VCaP (cell line): ENCODE measurements at regions not wholly inside any gene's neighbourhood (a gene's known extent, or its start where the extent isn't known, plus 50 kb on each side); places are given as distances from the start of the nearest gene placed in this dataset.
"Not testable (repeated sequence)": the region's sequence is repeated elsewhere in the genome, so short reads cannot be mapped to it uniquely, and the experiment has no call there.

ENCODE experiments used
- H3K27ac ChIP-seq: fragments of 450-650 bp; 2 replicates; pipeline ENCODE4 v1.5.1; 2017
- CTCF ChIP-seq: fragments of 450-650 bp; conservative IDR thresholded peaks from 2 replicates; pipeline ENCODE4 v1.5.1; 2017; ENCODE audit warnings: mild to moderate bottlenecking, moderate library complexity

GRCh38 chr4:146112389-146112788 lies 63.1 kb upstream of the LSM6 start:
- H3K27ac ChIP-seq, result no peak overlapping the region
- TF ChIP-seq CTCF, result no peak

- TF ChIP-seq CTCF, result no peak
- no peak overlapping the region for H3K27ac ChIP-seq
Measured at GRCh38 chr4:146110871-146111485, 64.5 kb upstream of the LSM6 start.

- no peak overlapping the region for H3K27ac ChIP-seq
- no peak for TF ChIP-seq CTCF
Measured at GRCh38 chr4:146108756-146109155, 66.8 kb upstream of the LSM6 start.

GRCh38 chr4:146107587-146108240 lies 67.8 kb upstream of the LSM6 start:
- H3K27ac ChIP-seq, result no peak overlapping the region

GRCh38 chr4:146105464-146105863 lies 70.1 kb upstream of the LSM6 start:
- H3K27ac ChIP-seq, result no peak overlapping the region
- TF ChIP-seq CTCF, result no peak

More at GRCh38 chr4:146107587-146108240, 67.8 kb upstream of the LSM6 start:
- no peak for TF ChIP-seq CTCF

GRCh38 chr4:146104541-146104940 lies 71.0 kb upstream of the LSM6 start:
- TF ChIP-seq CTCF, result no peak
- H3K27ac ChIP-seq, result no peak overlapping the region

- not testable (repeated sequence) for H3K27ac ChIP-seq
Measured at GRCh38 chr4:146104052-146104451, 71.5 kb upstream of the LSM6 start.

- H3K27ac ChIP-seq, result no peak overlapping the region
- no peak for TF ChIP-seq CTCF
Measured at GRCh38 chr4:146099585-146099984, 75.9 kb upstream of the LSM6 start.
